Endothelial cell of umbilical vein (primary cell): ENCODE measurements at regions not wholly inside any gene's neighbourhood (a gene's known extent, or its start where the extent isn't known, plus 50 kb on each side); places are given as distances from the start of the nearest gene placed in this dataset.

ENCODE experiments used
- BruUV-seq: library from RNA; stranded (reverse); fragments of 400-500 nt; replicated peaks from 2 replicates; lab custom pipeline; 2021; lab: Mats Ljungman, UMichigan
- CTCF ChIA-PET: fragments of 300-600, 350-600 bp; sonication (Branson Sonifier 250); formaldehyde crosslinking; loops from one replicate; lab custom pipeline; 2021; ENCODE audit warnings: antibody characterized with exemption, inconsistent platforms; lab: Charles Lee
- POLR2A ChIA-PET: fragments of 300-600, 350-600 bp; sonication (Branson Sonifier 250); formaldehyde crosslinking; loops from one replicate; lab custom pipeline; 2021; ENCODE audit warnings: antibody characterized with exemption, inconsistent platforms; lab: Charles Lee
- DNase-seq: peaks from one replicate; pipeline ENCODE4 v3.0.0-alpha.2; 2011; ENCODE audit warnings: low read depth, low spot score
- FAIRE-seq: peaks from 2 replicates; lab custom pipeline; 2011; peaks lifted over from hg19 to GRCh38; lab: Jason Lieb, UNC
- H2AFZ ChIP-seq: 2 replicates; pipeline ENCODE4 v1.6.0; 2012; ENCODE audit warnings: low read depth, low read length, control low read depth, inconsistent platforms
- H3K27ac ChIP-seq: 2 replicates; pipeline ENCODE4 v1.5.1; 2011; ENCODE audit warnings: low read depth, mild to moderate bottlenecking, control low read depth, low read length, moderate library complexity; ENCODE audit not compliant: insufficient read depth
- H3K27me3 ChIP-seq, 2 experiments: 2 replicates each; pipeline versions ENCODE4 v1.6.0 to v1.6.1; 2011; ENCODE audit warnings: low read length in 2 of 2, mixed read lengths in 1 of 2; ENCODE audit not compliant: control insufficient read depth in 2 of 2, insufficient read depth in 2 of 2
- H3K36me3 ChIP-seq, 2 experiments: 2 replicates in 1 of 2; 3 replicates in 1 of 2; pipeline ENCODE4 v1.5.1; 2011; ENCODE audit warnings: low read length in 2 of 2, mild to moderate bottlenecking in 1 of 2, moderate library complexity in 1 of 2; ENCODE audit not compliant: control insufficient read depth in 2 of 2, insufficient read depth in 2 of 2; ENCODE audit errors: extremely low read depth in 1 of 2
- H3K4me1 ChIP-seq: 3 replicates; pipeline ENCODE4 v1.5.1; 2011; ENCODE audit warnings: mild to moderate bottlenecking, low read length; ENCODE audit not compliant: control insufficient read depth, insufficient read depth; ENCODE audit errors: extremely low read depth
- H3K4me2 ChIP-seq: 2 replicates; pipeline ENCODE4 v1.6.1; 2011; ENCODE audit warnings: low read length, control low read depth, mixed read lengths; ENCODE audit not compliant: insufficient read depth
- H3K4me3 ChIP-seq, 3 experiments: fragments of 200-600 bp in 1 of 3; sonication (generic), shearing (Covaris generic) in 1 of 3; replicated peaks in 1 of 3; 2 replicates each; pipeline ENCODE4 v1.5.1; 2011 to 2016; ENCODE audit warnings: control low read depth in 3 of 3, low read length in 3 of 3, mild to moderate bottlenecking in 2 of 3, inconsistent platforms in 1 of 3, low read depth in 1 of 3, moderate library complexity in 1 of 3; ENCODE audit not compliant: insufficient read depth in 1 of 3
- H3K79me2 ChIP-seq: 2 replicates; pipeline ENCODE4 v1.6.0; 2012; ENCODE audit warnings: low read length, inconsistent platforms; ENCODE audit not compliant: control insufficient read depth, insufficient read depth
- H3K9ac ChIP-seq: replicated peaks from 2 replicates; pipeline ENCODE3; 2011; ENCODE audit warnings: low read length, control low read depth; ENCODE audit not compliant: insufficient read depth; ENCODE audit errors: extremely low read depth
- H3K9me1 ChIP-seq: replicated peaks from 3 replicates; pipeline ENCODE4 v1.6.0; 2011; ENCODE audit warnings: mild to moderate bottlenecking, low read length; ENCODE audit not compliant: control insufficient read depth, insufficient read depth; ENCODE audit errors: extremely low read depth
- H3K9me3 ChIP-seq: replicated peaks from 2 replicates; pipeline ENCODE4 v1.5.1; 2012; ENCODE audit warnings: low read length, inconsistent platforms; ENCODE audit not compliant: control insufficient read depth, insufficient read depth
- H4K20me1 ChIP-seq: replicated peaks from 2 replicates; pipeline ENCODE3; 2011; ENCODE audit warnings: mild to moderate bottlenecking, low read length; ENCODE audit not compliant: control insufficient read depth, insufficient read depth; ENCODE audit errors: extremely low read depth
- CTCF ChIP-seq, 2 donors: IDR thresholded peaks; 1 replicate in 1 of 2; 2 replicates in 1 of 2; pipeline ENCODE4 v1.5.1; 2011; ENCODE audit warnings: low read length in 2 of 2, mild to moderate bottlenecking in 2 of 2, moderate library complexity in 2 of 2, control low read depth in 1 of 2, inconsistent platforms in 1 of 2, low read depth in 1 of 2; ENCODE audit not compliant: insufficient read depth in 1 of 2; ENCODE audit errors: extremely low read depth in 1 of 2
- GATA2 ChIP-seq: IDR thresholded peaks from 2 replicates; pipeline ENCODE4 v1.7.0; 2011; ENCODE audit warnings: low read depth, mild to moderate bottlenecking, moderate library complexity, mixed read lengths, low read length; ENCODE audit not compliant: insufficient read length, insufficient read depth
- JUN ChIP-seq: IDR thresholded peaks from 2 replicates; pipeline ENCODE4 v1.6.1; 2011; ENCODE audit warnings: borderline replicate concordance, low read depth; ENCODE audit not compliant: insufficient read length, insufficient read depth
- MYC ChIP-seq: IDR thresholded peaks from one replicate; pipeline ENCODE4 v1.6.1; 2011; ENCODE audit warnings: mild to moderate bottlenecking, low read depth, low read length
- POLR2A ChIP-seq: IDR thresholded peaks from 2 replicates; pipeline ENCODE4 v1.6.1; 2012; ENCODE audit warnings: low read depth, mild to moderate bottlenecking, control low read depth, low read length
- POLR2AphosphoS5 ChIP-seq: IDR thresholded peaks from 2 replicates; pipeline ENCODE4 v1.6.1; 2012; ENCODE audit warnings: low read depth, mild to moderate bottlenecking, control low read depth, low read length, moderate library complexity; ENCODE audit not compliant: insufficient read depth
- dilution Hi-C: fragments of 300-500 bp; cut with MboI; formaldehyde crosslinking; loops from one replicate; pipeline ENCODE4 v1.15.0; 2019; ENCODE audit warnings: low sequenced_read_pairs; ENCODE audit not compliant: extremely low pct_ligation_motif_present
- intact Hi-C: fragments of 100-400 bp; cut with micrococcal nuclease; formaldehyde crosslinking; loops from one replicate; pipeline ENCODE4 v1.10.0; 2022

DNA sequence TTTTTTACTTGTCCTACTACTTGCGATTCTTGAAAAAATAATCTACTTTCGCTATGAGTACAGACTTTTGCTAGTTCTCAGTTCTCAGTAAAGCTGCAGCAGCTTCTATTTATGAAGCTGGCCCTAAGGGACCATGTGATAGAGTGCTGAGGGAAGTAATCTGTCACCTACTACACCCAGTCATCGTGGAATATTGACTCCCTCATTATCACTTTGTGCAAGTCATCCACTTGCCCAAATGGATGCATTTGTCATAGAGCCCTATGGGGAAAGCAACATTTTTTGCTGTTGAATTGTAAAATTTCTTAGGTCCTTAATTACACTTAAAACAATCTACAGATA is 1919.8 kb downstream of the SUCLG1 start:
- Histone ChIP-seq H3K27me3 (no peaks in the 10 kb centered on the region), H3K9me3 (no peaks in the 10 kb centered on the region), H4K20me1 (no peaks in the 10 kb centered on the region), H3K4me1 (no peaks in the 10 kb centered on the region), H3K9me1 (no peaks in the 10 kb centered on the region), H3K4me2 (no peak overlapping the region), H3K27ac (no peak overlapping the region), H3K4me3 (no peak overlapping the region), H3K36me3 (no peaks in the 10 kb centered on the region), H3K79me2 (no peaks in the 10 kb centered on the region), H2AFZ (no peak overlapping the region), H3K9ac (no peak overlapping the region)
- no peak for FAIRE-seq
- intact Hi-C loops (no loop called here), dilution Hi-C loops (no loop called here)
- BruUV-seq: no TSS peak
- CTCF ChIA-PET: no interaction called here
- POLR2A ChIA-PET: no interaction called here
- TF ChIP-seq POLR2AphosphoS5 (no peak), GATA2 (no peak), POLR2A (no peak), CTCF (IDR thresholded peaks at IDR 0.05; ENCODE audit: extremely low read depth in 1 of 2, insufficient read depth in 1 of 2, low read depth in 1 of 2, low read length in 2 of 2) (no peak), MYC (no peak), JUN (no peak)
- no peak for DNase-seq
